Vagina (tissue), 2 donors: ENCODE measurements at regions not wholly inside any gene's neighbourhood (a gene's known extent, or its start where the extent isn't known, plus 50 kb on each side); places are given as distances from the start of the nearest gene placed in this dataset.

Source experiments
- DNase-seq, 2 donors: peaks; one replicate each; pipeline ENCODE4 v3.0.0-alpha.2; 2017; ENCODE audit errors: extremely low spot score in 2 of 2
- H3K27ac ChIP-seq: fragments of 200-600 bp; sonication (generic); one replicate; pipeline ENCODE4 v1.5.1; 2019
- H3K27me3 ChIP-seq: fragments of 200-600 bp; sonication (generic); one replicate; pipeline ENCODE4 v1.5.1; 2019
- H3K36me3 ChIP-seq, 2 donors: fragments of 200-600 bp; sonication (generic); one replicate each; pipeline ENCODE4 v1.5.1; 2017 to 2019
- H3K4me1 ChIP-seq: fragments of 200-600 bp; sonication (generic); one replicate; pipeline ENCODE4 v1.5.1; 2019
- H3K4me3 ChIP-seq, 2 donors: fragments of 200-600 bp; sonication (generic); 1 replicate in 1 of 2; 2 replicates in 1 of 2; pipeline ENCODE4 v1.5.1; 2016 to 2019
- H3K9me3 ChIP-seq: fragments of 200-600 bp; sonication (generic); one replicate; pipeline ENCODE4 v1.5.1; 2019
- POLR2A ChIP-seq, 2 donors: fragments of 450-650 bp; IDR thresholded peaks; one replicate each; pipeline ENCODE4 v1.6.1; 2017; ENCODE audit warnings: antibody characterized with exemption in 2 of 2, mild to moderate bottlenecking in 2 of 2, moderate library complexity in 2 of 2
- POLR2AphosphoS5 ChIP-seq, 2 donors: sonication (generic); formaldehyde crosslinking; IDR thresholded peaks; one replicate each; pipeline ENCODE4 v1.9.0; 2017; ENCODE audit warnings: antibody characterized with exemption in 2 of 2, mild to moderate bottlenecking in 2 of 2, low read depth in 1 of 2; ENCODE audit not compliant: insufficient read depth in 1 of 2
- intact Hi-C: fragments of 100-400 bp; cut with DNase I; formaldehyde crosslinking; loops from one replicate; pipeline ENCODE4 v1.15.1; 2023
- TF ChIP-seq, protein P1 (sequence below), 3 experiments: fragments of 450-650 bp in 2 of 3; fragments of 200-600 bp in 1 of 3; sonication (generic) in 1 of 3; IDR thresholded peaks; one replicate each; pipeline ENCODE4 v1.5.1; 2017 to 2019; ENCODE audit warnings: antibody characterized with exemption in 3 of 3, mild to moderate bottlenecking in 2 of 3, moderate library complexity in 2 of 3

- no peaks in the 10 kb centered on the region for H3K4me1 ChIP-seq
These were observed 88.2 kb upstream of the TSC22D1 start for GRCh38 chr13:44664308-44664707.

GRCh38 chr13:44662515-44662914 lies 86.4 kb upstream of the TSC22D1 start:
- Histone ChIP-seq H3K4me1 (no peaks in the 10 kb centered on the region), H3K36me3 (no peaks in the 10 kb centered on the region), H3K4me3 (no peak overlapping the region), H3K27me3 (no peaks in the 10 kb centered on the region), H3K27ac (no peak overlapping the region), H3K9me3 (no peaks in the 10 kb centered on the region)
- no peak for DNase-seq
- intact Hi-C loops: no loop called here
- TF ChIP-seq POLR2A (IDR thresholded peaks at IDR 0.05): no peak

More at GRCh38 chr13:44664308-44664707, 88.2 kb upstream of the TSC22D1 start:
- Histone ChIP-seq H3K4me3 (no peak overlapping the region), H3K36me3 (no peaks in the 10 kb centered on the region), H3K9me3 (no peaks in the 10 kb centered on the region), H3K27ac (no peak overlapping the region), H3K27me3 (no peaks in the 10 kb centered on the region)
- TF ChIP-seq, protein P1, sequence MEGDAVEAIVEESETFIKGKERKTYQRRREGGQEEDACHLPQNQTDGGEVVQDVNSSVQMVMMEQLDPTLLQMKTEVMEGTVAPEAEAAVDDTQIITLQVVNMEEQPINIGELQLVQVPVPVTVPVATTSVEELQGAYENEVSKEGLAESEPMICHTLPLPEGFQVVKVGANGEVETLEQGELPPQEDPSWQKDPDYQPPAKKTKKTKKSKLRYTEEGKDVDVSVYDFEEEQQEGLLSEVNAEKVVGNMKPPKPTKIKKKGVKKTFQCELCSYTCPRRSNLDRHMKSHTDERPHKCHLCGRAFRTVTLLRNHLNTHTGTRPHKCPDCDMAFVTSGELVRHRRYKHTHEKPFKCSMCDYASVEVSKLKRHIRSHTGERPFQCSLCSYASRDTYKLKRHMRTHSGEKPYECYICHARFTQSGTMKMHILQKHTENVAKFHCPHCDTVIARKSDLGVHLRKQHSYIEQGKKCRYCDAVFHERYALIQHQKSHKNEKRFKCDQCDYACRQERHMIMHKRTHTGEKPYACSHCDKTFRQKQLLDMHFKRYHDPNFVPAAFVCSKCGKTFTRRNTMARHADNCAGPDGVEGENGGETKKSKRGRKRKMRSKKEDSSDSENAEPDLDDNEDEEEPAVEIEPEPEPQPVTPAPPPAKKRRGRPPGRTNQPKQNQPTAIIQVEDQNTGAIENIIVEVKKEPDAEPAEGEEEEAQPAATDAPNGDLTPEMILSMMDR (IDR thresholded peaks at IDR 0.05): no peak
- TF ChIP-seq POLR2A (IDR thresholded peaks at IDR 0.05) (no peak), POLR2AphosphoS5 (IDR thresholded peaks at IDR 0.05; ENCODE audit: insufficient read depth in 1 of 2, low read depth in 1 of 2) (no peak)
- intact Hi-C loops: no loop called here
- no peak for DNase-seq

GRCh38 chr13:44661936-44662335 lies 85.8 kb upstream of the TSC22D1 start:
- DNase-seq: no peak
- Histone ChIP-seq H3K4me3 (no peak overlapping the region), H3K9me3 (no peaks in the 10 kb centered on the region), H3K36me3 (no peaks in the 10 kb centered on the region), H3K27ac (no peak overlapping the region), H3K27me3 (no peaks in the 10 kb centered on the region), H3K4me1 (no peaks in the 10 kb centered on the region)
- intact Hi-C loops: no loop called here
- TF ChIP-seq POLR2AphosphoS5 (IDR thresholded peaks at IDR 0.05; ENCODE audit: insufficient read depth in 1 of 2, low read depth in 1 of 2) (no peak), POLR2A (IDR thresholded peaks at IDR 0.05) (no peak)
- TF ChIP-seq, protein P1 (IDR thresholded peaks at IDR 0.05): no peak

DNA sequence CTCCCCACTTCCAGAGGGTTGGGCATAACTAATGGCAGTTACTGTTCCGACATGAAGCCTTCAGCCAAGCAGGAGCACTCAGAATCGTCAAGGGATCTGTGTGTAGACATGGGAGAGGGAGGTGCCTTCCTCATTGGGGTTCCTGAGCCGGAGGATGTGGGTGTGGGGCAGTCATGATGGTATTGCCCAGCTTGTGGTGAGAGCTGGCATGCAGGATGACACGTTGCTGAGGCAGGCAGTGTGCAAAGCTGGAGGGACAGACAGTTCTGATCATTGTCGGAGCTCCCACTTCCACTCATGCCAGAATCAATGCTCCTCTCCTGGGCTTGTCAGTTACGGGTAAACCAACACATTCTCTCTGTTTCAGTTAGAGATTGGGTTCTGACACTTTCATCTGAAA lies 83.9 kb upstream of the TSC22D1 start:
- intact Hi-C loops: no loop called here
- Histone ChIP-seq H3K27ac (no peak overlapping the region), H3K27me3 (no peaks in the 10 kb centered on the region), H3K9me3 (no peaks in the 10 kb centered on the region), H3K36me3 (no peaks in the 10 kb centered on the region), H3K4me3 (no peak overlapping the region), H3K4me1 (no peaks in the 10 kb centered on the region)
- DNase-seq: no peak
- no peak for TF ChIP-seq POLR2AphosphoS5 (IDR thresholded peaks at IDR 0.05; ENCODE audit: insufficient read depth in 1 of 2, low read depth in 1 of 2)
- TF ChIP-seq POLR2A (IDR thresholded peaks at IDR 0.05): no peak
- TF ChIP-seq, protein P1 (IDR thresholded peaks at IDR 0.05): no peak

DNA sequence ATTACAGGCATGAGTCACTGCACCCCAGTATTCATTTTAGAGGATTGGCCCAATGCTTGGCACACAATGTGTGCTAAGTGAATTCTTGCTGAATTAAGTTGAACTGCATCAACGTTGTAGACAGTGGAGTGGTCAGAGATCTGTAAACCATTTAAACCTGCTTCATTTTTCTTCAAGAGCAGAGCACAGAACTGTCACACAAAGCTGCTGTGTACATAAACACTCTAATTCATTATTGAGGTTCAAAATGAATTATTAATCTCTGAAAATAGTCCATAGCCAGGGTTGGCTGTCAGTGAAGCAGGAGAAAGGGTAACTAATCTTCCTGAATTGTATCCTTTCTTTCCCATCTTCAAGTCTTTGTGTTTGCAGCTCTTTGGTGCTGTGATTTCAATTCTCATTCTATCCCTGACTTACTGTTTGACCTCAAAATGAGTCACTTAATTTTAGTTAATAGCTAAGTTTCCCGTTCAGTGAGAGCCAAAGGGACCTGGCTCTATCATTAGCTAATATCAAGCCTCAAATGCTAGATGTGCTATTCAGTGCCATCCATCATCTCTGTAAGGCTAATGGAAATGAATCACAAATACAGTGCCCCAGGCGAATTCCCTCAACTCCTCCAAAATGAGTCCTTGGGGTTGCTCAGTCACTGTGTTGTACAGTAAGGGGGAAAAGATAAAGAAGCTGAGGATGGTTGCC lies 77.0 kb upstream of the TSC22D1 start:
- H3K36me3 ChIP-seq: no peaks in the 10 kb centered on the region
- no peak for DNase-seq
- H3K27ac ChIP-seq: no peak overlapping the region
- H3K4me1 ChIP-seq: no peaks in the 10 kb centered on the region
- intact Hi-C loops: no loop called here
- TF ChIP-seq, protein P1 (IDR thresholded peaks at IDR 0.05): no peak
- TF ChIP-seq POLR2A (IDR thresholded peaks at IDR 0.05): no peak
- no peaks in the 10 kb centered on the region for H3K27me3 ChIP-seq
- H3K9me3 ChIP-seq: no peaks in the 10 kb centered on the region
- no peak overlapping the region for H3K4me3 ChIP-seq
